ENCODE measurements at regions not wholly inside any gene's neighbourhood (a gene's known extent, or its start where the extent isn't known, plus 50 kb on each side); places are given as distances from the start of the nearest gene placed in this dataset.
"Not testable (repeated sequence)": the region's sequence is repeated elsewhere in the genome, so short reads cannot be mapped to it uniquely, and the experiment has no call there.

DNA sequence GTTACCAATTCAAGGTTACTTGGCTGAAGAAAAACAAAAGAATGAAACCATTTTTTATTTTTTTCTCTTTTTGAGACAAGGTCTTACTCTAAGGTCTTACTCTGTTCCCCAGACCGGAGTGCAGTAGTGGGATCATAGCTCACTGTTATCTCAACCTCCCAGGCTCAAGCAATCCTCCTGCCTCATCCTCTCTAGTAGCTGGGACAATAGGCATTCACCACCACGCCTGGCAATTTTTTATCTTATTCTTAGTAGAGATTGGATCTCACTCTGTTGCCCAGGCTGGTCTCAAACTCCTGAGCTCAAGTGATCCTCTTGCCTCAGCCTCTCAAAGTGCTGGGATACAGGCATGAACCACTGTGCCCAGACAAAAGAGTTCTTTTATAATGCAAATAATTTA is 3732.0 kb upstream of the OR11H1 start:
- H3K79me2 ChIP-seq (ENCODE audit: control insufficient read depth, insufficient read depth, low read length); BruUV-seq (replicated peaks); CTCF ChIA-PET (ENCODE audit: low intra/inter-chr PET ratio); H3K27me3 ChIP-seq (ENCODE audit: control insufficient read depth in 2 of 2, insufficient read depth in 2 of 2, low read length in 2 of 2); H3K9ac ChIP-seq (ENCODE audit: insufficient read depth in 1 of 2, low read depth in 2 of 2, low read length in 2 of 2); intact Hi-C loops (cut with micrococcal nuclease); in situ Hi-C loops (cut with MboI); H3K4me2 ChIP-seq (ENCODE audit: insufficient read depth, low read length); FAIRE-seq; H2AFZ ChIP-seq (ENCODE audit: low read depth, low read length); H3K36me3 ChIP-seq (ENCODE audit: control insufficient read depth, insufficient read depth, low read length); H3K4me1 ChIP-seq (replicated peaks in 1 of 2; ENCODE audit: control insufficient read depth in 2 of 2, insufficient read depth in 2 of 2, low read length in 2 of 2); H4K20me1 ChIP-seq (replicated peaks; ENCODE audit: control insufficient read depth, insufficient read depth, low read length); H3K4me3 ChIP-seq; H3K9me3 ChIP-seq (replicated peaks; ENCODE audit: control insufficient read depth, insufficient read depth, low read depth, low read length); H3K9me1 ChIP-seq (ENCODE audit: control insufficient read depth, insufficient read depth, low read length); POLR2A ChIA-PET; H3K27ac ChIP-seq (ENCODE audit: extremely low read depth, low read depth, low read length); ATAC-seq: not testable (repeated sequence)
- TF ChIP-seq TAL1 (IDR thresholded peaks at IDR 0.05) = peak; percentile 32; the same call in 1 of the 2 replicates
- TF ChIP-seq, protein P1, sequence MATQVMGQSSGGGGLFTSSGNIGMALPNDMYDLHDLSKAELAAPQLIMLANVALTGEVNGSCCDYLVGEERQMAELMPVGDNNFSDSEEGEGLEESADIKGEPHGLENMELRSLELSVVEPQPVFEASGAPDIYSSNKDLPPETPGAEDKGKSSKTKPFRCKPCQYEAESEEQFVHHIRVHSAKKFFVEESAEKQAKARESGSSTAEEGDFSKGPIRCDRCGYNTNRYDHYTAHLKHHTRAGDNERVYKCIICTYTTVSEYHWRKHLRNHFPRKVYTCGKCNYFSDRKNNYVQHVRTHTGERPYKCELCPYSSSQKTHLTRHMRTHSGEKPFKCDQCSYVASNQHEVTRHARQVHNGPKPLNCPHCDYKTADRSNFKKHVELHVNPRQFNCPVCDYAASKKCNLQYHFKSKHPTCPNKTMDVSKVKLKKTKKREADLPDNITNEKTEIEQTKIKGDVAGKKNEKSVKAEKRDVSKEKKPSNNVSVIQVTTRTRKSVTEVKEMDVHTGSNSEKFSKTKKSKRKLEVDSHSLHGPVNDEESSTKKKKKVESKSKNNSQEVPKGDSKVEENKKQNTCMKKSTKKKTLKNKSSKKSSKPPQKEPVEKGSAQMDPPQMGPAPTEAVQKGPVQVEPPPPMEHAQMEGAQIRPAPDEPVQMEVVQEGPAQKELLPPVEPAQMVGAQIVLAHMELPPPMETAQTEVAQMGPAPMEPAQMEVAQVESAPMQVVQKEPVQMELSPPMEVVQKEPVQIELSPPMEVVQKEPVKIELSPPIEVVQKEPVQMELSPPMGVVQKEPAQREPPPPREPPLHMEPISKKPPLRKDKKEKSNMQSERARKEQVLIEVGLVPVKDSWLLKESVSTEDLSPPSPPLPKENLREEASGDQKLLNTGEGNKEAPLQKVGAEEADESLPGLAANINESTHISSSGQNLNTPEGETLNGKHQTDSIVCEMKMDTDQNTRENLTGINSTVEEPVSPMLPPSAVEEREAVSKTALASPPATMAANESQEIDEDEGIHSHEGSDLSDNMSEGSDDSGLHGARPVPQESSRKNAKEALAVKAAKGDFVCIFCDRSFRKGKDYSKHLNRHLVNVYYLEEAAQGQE (IDR thresholded peaks at IDR 0.05; ENCODE audit: borderline replicate concordance) = 0 out of 2 replicates have a peak, but pooled peaks have one; percentile 6
- TF ChIP-seq, protein P1 (CRISPR knock-in tag; IDR thresholded peaks at IDR 0.05; ENCODE audit: low read depth) = not testable (repeated sequence)
- peak; percentile 44 for TF ChIP-seq CBFA2T3 (IDR thresholded peaks at IDR 0.05)
- TF ChIP-seq ARID1B (IDR thresholded peaks at IDR 0.05) = peak; percentile 48; the same call in 1 of the 2 replicates
- TF ChIP-seq, protein P2, sequence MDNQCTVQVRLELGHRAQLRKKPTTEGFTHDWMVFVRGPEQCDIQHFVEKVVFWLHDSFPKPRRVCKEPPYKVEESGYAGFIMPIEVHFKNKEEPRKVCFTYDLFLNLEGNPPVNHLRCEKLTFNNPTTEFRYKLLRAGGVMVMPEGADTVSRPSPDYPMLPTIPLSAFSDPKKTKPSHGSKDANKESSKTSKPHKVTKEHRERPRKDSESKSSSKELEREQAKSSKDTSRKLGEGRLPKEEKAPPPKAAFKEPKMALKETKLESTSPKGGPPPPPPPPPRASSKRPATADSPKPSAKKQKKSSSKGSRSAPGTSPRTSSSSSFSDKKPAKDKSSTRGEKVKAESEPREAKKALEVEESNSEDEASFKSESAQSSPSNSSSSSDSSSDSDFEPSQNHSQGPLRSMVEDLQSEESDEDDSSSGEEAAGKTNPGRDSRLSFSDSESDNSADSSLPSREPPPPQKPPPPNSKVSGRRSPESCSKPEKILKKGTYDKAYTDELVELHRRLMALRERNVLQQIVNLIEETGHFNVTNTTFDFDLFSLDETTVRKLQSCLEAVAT (IDR thresholded peaks at IDR 0.05) = peak in 1 of 2 experiments; percentile 95; a peak in 2 of 4 replicates
- peak; percentile 13; the same call in 1 of the 2 replicates for TF ChIP-seq CBFA2T2 (conservative IDR thresholded peaks at IDR 0.05)
- DNase-seq (ENCODE audit: extremely low read depth in 1 of 4, low spot score in 3 of 4) = peak in 1 of 4 experiments; percentile 16
- 6% methylated on average over 2 of the region's 2 CpGs for WGBS (ENCODE audit: insufficient coverage, low coverage, missing lambda C conversion rate)

DNA sequence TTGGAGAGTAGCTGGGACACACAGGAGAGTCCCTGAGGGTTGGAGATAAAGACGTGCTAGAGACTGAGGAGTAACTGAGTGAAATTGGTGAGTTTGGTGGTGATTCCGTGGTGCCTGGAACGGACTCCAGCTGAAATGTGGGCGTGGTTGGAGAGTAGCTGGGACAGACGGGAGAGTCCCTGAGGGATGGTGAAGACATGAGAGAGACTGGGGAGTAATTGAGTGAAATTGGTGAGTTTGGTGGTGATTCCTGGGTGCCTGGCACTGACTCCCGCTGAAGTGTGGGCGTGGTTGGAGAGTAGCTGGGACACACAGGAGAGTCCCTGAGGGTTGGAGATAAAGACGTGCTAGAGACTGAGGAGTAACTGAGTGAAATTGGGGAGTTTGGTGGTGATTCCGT is 3712.5 kb upstream of the OR11H1 start:
- H3K79me2 ChIP-seq (ENCODE audit: control insufficient read depth, insufficient read depth, low read length); CTCF ChIA-PET (ENCODE audit: low intra/inter-chr PET ratio); DNase-seq (ENCODE audit: extremely low read depth in 1 of 4, low spot score in 3 of 4); in situ Hi-C loops (cut with MboI); H3K4me1 ChIP-seq (replicated peaks in 1 of 2; ENCODE audit: control insufficient read depth in 2 of 2, insufficient read depth in 2 of 2, low read length in 2 of 2); H2AFZ ChIP-seq (ENCODE audit: low read depth, low read length); H3K27me3 ChIP-seq (ENCODE audit: control insufficient read depth in 2 of 2, insufficient read depth in 2 of 2, low read length in 2 of 2); H3K4me3 ChIP-seq; H3K9me1 ChIP-seq (ENCODE audit: control insufficient read depth, insufficient read depth, low read length); BruUV-seq (replicated peaks); ATAC-seq; H4K20me1 ChIP-seq (replicated peaks; ENCODE audit: control insufficient read depth, insufficient read depth, low read length); FAIRE-seq; H3K27ac ChIP-seq (ENCODE audit: extremely low read depth, low read depth, low read length); H3K36me3 ChIP-seq (ENCODE audit: control insufficient read depth, insufficient read depth, low read length); POLR2A ChIA-PET; intact Hi-C loops (cut with micrococcal nuclease); H3K4me2 ChIP-seq (ENCODE audit: insufficient read depth, low read length); H3K9me3 ChIP-seq (replicated peaks; ENCODE audit: control insufficient read depth, insufficient read depth, low read depth, low read length); H3K9ac ChIP-seq (ENCODE audit: insufficient read depth in 1 of 2, low read depth in 2 of 2, low read length in 2 of 2): not testable (repeated sequence)
- WGBS (ENCODE audit: insufficient coverage, low coverage, missing lambda C conversion rate) = 11% methylated on average over 6 of the region's 9 CpGs

Measured in K562 (cell line).